Esophagus squamous epithelium (tissue), 4 donors: ENCODE measurements at regions not wholly inside any gene's neighbourhood (a gene's known extent, or its start where the extent isn't known, plus 50 kb on each side); places are given as distances from the start of the nearest gene placed in this dataset.

Experiments used
- POLR2A ChIP-seq, 4 donors: fragments of 450-650 bp; IDR thresholded peaks; one replicate each; pipeline ENCODE4 v1.6.1; 2017; ENCODE audit warnings: antibody characterized with exemption in 4 of 4, mild to moderate bottlenecking in 4 of 4, moderate library complexity in 3 of 4
- TF ChIP-seq, protein P1 (sequence below), 6 experiments: fragments of 450-650 bp in 4 of 6; fragments of 200-600 bp in 2 of 6; sonication (generic) in 2 of 6; IDR thresholded peaks; one replicate each; pipeline ENCODE4 v1.5.1; 2016 to 2019; ENCODE audit warnings: antibody characterized with exemption in 6 of 6, mild to moderate bottlenecking in 4 of 6, moderate library complexity in 4 of 6

DNA sequence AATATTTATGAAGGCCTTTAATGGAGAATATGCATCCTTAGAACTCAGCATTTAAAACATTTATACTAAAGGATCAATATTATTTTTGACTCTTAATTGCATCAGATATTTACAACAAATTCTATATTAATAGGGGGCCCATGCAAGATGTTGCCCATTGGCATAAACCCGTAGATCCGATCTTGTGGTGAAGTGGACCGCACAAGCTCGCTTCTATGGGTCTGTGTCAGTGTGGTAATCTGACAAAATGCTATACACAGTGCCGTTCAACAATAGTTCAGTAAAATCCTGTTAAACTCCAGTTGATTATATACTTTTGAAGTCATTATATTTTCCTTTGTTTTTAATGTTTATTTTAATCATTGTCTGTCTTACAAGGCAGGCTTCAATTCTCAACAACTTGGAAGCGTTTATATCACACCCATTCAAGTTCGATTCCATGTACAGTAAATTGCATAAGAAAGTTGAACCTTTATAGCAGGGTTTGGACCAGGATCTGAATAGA is 809.2 kb downstream of the USP25 start:
- TF ChIP-seq, protein P1, sequence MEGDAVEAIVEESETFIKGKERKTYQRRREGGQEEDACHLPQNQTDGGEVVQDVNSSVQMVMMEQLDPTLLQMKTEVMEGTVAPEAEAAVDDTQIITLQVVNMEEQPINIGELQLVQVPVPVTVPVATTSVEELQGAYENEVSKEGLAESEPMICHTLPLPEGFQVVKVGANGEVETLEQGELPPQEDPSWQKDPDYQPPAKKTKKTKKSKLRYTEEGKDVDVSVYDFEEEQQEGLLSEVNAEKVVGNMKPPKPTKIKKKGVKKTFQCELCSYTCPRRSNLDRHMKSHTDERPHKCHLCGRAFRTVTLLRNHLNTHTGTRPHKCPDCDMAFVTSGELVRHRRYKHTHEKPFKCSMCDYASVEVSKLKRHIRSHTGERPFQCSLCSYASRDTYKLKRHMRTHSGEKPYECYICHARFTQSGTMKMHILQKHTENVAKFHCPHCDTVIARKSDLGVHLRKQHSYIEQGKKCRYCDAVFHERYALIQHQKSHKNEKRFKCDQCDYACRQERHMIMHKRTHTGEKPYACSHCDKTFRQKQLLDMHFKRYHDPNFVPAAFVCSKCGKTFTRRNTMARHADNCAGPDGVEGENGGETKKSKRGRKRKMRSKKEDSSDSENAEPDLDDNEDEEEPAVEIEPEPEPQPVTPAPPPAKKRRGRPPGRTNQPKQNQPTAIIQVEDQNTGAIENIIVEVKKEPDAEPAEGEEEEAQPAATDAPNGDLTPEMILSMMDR (IDR thresholded peaks at IDR 0.05): no peak
- TF ChIP-seq POLR2A (IDR thresholded peaks at IDR 0.05): no peak
